ENCODE measurements at regions not wholly inside any gene's neighbourhood (a gene's known extent, or its start where the extent isn't known, plus 50 kb on each side); places are given as distances from the start of the nearest gene placed in this dataset.

- TF ChIP-seq CTCF (IDR thresholded peaks at IDR 0.05) = no peak
- Mint-ChIP-seq H3K4me3 (no peak overlapping the region), H3K27me3 (peaks cover 3% of the 10 kb centered on the region), H3K36me3 (ENCODE audit: low read depth) (no peaks in the 10 kb centered on the region), H3K27ac (no peak overlapping the region), H3K4me1 (ENCODE audit: low read depth) (no peaks in the 10 kb centered on the region), H3K9me3 (no peaks in the 10 kb centered on the region)
- CTCF ChIA-PET = no interaction called here
- ATAC-seq (no peak), DNase-seq (no peak)
- intact Hi-C loops (cut with micrococcal nuclease) = no loop called here
- POLR2A ChIA-PET = no interaction called here
Measured at GRCh38 chr1:219083631-219084030, 90.0 kb upstream of the LYPLAL1 start.

GRCh38 chr1:219085082-219085481, 88.6 kb upstream of the LYPLAL1 start:
- H3K4me3 Mint-ChIP-seq = no peak overlapping the region
- DNase-seq (no peak), ATAC-seq (no peak)
- H3K36me3 Mint-ChIP-seq (ENCODE audit: low read depth) = no peaks in the 10 kb centered on the region
- ChIA-PET CTCF (no interaction called here), POLR2A (no interaction called here)
- intact Hi-C loops (cut with micrococcal nuclease) = no loop called here
- H3K4me1 Mint-ChIP-seq (ENCODE audit: low read depth) = no peaks in the 10 kb centered on the region
- H3K9me3 Mint-ChIP-seq = no peaks in the 10 kb centered on the region
- no peak for TF ChIP-seq CTCF (IDR thresholded peaks at IDR 0.05)
- H3K27ac Mint-ChIP-seq = no peak overlapping the region
- peaks cover 3% of the 10 kb centered on the region for H3K27me3 Mint-ChIP-seq

GRCh38 chr1:219085988-219086387, 87.7 kb upstream of the LYPLAL1 start:
- H3K27ac Mint-ChIP-seq = no peak overlapping the region
- no peak for TF ChIP-seq CTCF (IDR thresholded peaks at IDR 0.05)
- H3K36me3 Mint-ChIP-seq (ENCODE audit: low read depth) = no peaks in the 10 kb centered on the region
- peaks cover 3% of the 10 kb centered on the region for H3K27me3 Mint-ChIP-seq
- no peaks in the 10 kb centered on the region for H3K4me1 Mint-ChIP-seq (ENCODE audit: low read depth)
- intact Hi-C loops (cut with micrococcal nuclease) = no loop called here
- ChIA-PET POLR2A (no interaction called here), CTCF (no interaction called here)
- DNase-seq = no peak
- no peaks in the 10 kb centered on the region for H3K9me3 Mint-ChIP-seq
- ATAC-seq = no peak
- H3K4me3 Mint-ChIP-seq = no peak overlapping the region

- Mint-ChIP-seq H3K4me1 (ENCODE audit: low read depth) (no peaks in the 10 kb centered on the region), H3K9me3 (no peaks in the 10 kb centered on the region), H3K27me3 (peaks cover 3% of the 10 kb centered on the region), H3K27ac (no peak overlapping the region), H3K4me3 (no peak overlapping the region), H3K36me3 (ENCODE audit: low read depth) (no peaks in the 10 kb centered on the region)
- DNase-seq = no peak
- intact Hi-C loops (cut with micrococcal nuclease) = no loop called here
- CTCF ChIA-PET = no interaction called here
- no peak for ATAC-seq
- no peak for TF ChIP-seq CTCF (IDR thresholded peaks at IDR 0.05)
- POLR2A ChIA-PET = no interaction called here
Measured at GRCh38 chr1:219086956-219087469, 86.7 kb upstream of the LYPLAL1 start.

GRCh38 chr1:219088778-219089557, 84.7 kb upstream of the LYPLAL1 start:
- no peak for ATAC-seq
- no peak for TF ChIP-seq CTCF (IDR thresholded peaks at IDR 0.05)
- no peak for DNase-seq
- Mint-ChIP-seq H3K27ac (no peak overlapping the region), H3K36me3 (ENCODE audit: low read depth) (no peaks in the 10 kb centered on the region), H3K27me3 (peaks cover 3% of the 10 kb centered on the region), H3K4me3 (no peak overlapping the region), H3K4me1 (ENCODE audit: low read depth) (no peaks in the 10 kb centered on the region), H3K9me3 (no peaks in the 10 kb centered on the region)
- intact Hi-C loops (cut with micrococcal nuclease) = no loop called here
- CTCF ChIA-PET = no interaction called here
- POLR2A ChIA-PET = no interaction called here

Measured in activated CD8-positive, alpha-beta T cell treated with anti-CD3 and anti-CD28 coated beads for 36 hours (primary cell).